ENCODE measurements at regions not wholly inside any gene's neighbourhood (a gene's known extent, or its start where the extent isn't known, plus 50 kb on each side); places are given as distances from the start of the nearest gene placed in this dataset.

DNA sequence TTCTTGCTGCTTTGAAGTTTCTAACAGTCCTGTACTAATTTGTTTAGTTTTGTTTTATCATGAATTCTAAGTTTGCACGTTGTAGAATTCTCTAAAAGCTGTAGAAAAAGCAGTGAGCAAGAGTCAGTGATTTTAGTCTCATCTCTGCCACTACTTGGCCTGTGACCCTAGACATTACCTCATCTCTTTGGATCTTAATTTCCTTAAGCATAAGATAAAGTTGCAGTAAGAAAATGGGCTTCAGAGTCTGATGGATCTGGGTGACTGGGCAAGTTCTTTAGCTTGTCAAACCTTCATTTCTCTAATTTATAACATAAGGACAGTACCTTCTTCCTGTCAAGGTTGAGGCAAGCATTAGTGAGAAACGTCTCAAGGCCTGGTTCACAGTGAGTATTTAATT is 247.9 kb downstream of the DMRT2 start:
- Histone ChIP-seq H3K27me3 (ENCODE audit: insufficient read depth, low read depth, low read length) (no peaks in the 10 kb centered on the region), H3K27ac (ENCODE audit: low read length) (no peak overlapping the region), H3K79me2 (replicated peaks; ENCODE audit: insufficient read depth, low read length) (no peaks in the 10 kb centered on the region), H3K36me3 (ENCODE audit: insufficient read depth, low read length) (no peaks in the 10 kb centered on the region), H3K4me2 (ENCODE audit: low read length) (no peak overlapping the region), H3K9ac (ENCODE audit: low read length) (no peak overlapping the region), H3K9me2 (ENCODE audit: insufficient read depth, low read length) (no peaks in the 10 kb centered on the region), H3K4me3 (ENCODE audit: low read length) (no peak overlapping the region), H3F3A (ENCODE audit: insufficient read depth, low read length, poor library complexity, severe bottlenecking) (no peaks in the 10 kb centered on the region), H4K20me1 (ENCODE audit: insufficient read depth) (no peaks in the 10 kb centered on the region), H3K9me3 (ENCODE audit: low read length) (no peaks in the 10 kb centered on the region), H2AFZ (ENCODE audit: low read depth, low read length) (no peak overlapping the region)
- TF ChIP-seq RAD21 (conservative IDR thresholded peaks at IDR 0.05) (no peak), TAF1 (IDR thresholded peaks at IDR 0.05; ENCODE audit: low read depth) (no peak)
- TF ChIP-seq, protein P1, sequence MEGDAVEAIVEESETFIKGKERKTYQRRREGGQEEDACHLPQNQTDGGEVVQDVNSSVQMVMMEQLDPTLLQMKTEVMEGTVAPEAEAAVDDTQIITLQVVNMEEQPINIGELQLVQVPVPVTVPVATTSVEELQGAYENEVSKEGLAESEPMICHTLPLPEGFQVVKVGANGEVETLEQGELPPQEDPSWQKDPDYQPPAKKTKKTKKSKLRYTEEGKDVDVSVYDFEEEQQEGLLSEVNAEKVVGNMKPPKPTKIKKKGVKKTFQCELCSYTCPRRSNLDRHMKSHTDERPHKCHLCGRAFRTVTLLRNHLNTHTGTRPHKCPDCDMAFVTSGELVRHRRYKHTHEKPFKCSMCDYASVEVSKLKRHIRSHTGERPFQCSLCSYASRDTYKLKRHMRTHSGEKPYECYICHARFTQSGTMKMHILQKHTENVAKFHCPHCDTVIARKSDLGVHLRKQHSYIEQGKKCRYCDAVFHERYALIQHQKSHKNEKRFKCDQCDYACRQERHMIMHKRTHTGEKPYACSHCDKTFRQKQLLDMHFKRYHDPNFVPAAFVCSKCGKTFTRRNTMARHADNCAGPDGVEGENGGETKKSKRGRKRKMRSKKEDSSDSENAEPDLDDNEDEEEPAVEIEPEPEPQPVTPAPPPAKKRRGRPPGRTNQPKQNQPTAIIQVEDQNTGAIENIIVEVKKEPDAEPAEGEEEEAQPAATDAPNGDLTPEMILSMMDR (IDR thresholded peaks at IDR 0.05; ENCODE audit: poor library complexity, severe bottlenecking): no peak

DNA sequence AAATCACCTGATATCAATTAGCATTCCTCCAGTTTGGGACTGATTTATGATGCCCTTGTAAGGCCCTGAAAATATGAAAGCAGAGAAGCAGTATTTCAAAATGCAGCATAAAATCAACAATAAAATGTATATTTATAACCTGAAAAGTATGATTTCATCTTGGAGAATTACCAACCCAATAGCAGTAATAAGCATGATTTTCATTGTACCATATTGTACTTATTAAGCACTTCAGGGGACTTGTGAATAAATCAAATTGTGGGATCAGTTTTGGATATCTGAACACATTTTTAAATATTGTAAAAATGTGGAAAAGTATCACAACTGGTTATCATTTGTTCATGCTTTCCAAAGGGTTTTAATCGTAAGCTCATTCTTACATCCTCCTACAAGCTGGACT is 250.8 kb downstream of the DMRT2 start:
- Histone ChIP-seq H3K4me2 (ENCODE audit: low read length) (no peak overlapping the region), H3K27ac (ENCODE audit: low read length) (no peak overlapping the region), H4K20me1 (ENCODE audit: insufficient read depth) (no peaks in the 10 kb centered on the region), H3K4me3 (ENCODE audit: low read length) (no peak overlapping the region), H3K9ac (ENCODE audit: low read length) (no peak overlapping the region), H3K27me3 (ENCODE audit: insufficient read depth, low read depth, low read length) (no peaks in the 10 kb centered on the region), H3F3A (ENCODE audit: insufficient read depth, low read length, poor library complexity, severe bottlenecking) (no peaks in the 10 kb centered on the region), H3K36me3 (ENCODE audit: insufficient read depth, low read length) (no peaks in the 10 kb centered on the region), H3K9me2 (ENCODE audit: insufficient read depth, low read length) (no peaks in the 10 kb centered on the region), H3K79me2 (replicated peaks; ENCODE audit: insufficient read depth, low read length) (no peaks in the 10 kb centered on the region), H3K9me3 (ENCODE audit: low read length) (no peaks in the 10 kb centered on the region), H2AFZ (ENCODE audit: low read depth, low read length) (no peak overlapping the region)
- TF ChIP-seq MXI1 (conservative IDR thresholded peaks at IDR 0.05; ENCODE audit: poor library complexity, severe bottlenecking): no peak
- TF ChIP-seq, protein P2, sequence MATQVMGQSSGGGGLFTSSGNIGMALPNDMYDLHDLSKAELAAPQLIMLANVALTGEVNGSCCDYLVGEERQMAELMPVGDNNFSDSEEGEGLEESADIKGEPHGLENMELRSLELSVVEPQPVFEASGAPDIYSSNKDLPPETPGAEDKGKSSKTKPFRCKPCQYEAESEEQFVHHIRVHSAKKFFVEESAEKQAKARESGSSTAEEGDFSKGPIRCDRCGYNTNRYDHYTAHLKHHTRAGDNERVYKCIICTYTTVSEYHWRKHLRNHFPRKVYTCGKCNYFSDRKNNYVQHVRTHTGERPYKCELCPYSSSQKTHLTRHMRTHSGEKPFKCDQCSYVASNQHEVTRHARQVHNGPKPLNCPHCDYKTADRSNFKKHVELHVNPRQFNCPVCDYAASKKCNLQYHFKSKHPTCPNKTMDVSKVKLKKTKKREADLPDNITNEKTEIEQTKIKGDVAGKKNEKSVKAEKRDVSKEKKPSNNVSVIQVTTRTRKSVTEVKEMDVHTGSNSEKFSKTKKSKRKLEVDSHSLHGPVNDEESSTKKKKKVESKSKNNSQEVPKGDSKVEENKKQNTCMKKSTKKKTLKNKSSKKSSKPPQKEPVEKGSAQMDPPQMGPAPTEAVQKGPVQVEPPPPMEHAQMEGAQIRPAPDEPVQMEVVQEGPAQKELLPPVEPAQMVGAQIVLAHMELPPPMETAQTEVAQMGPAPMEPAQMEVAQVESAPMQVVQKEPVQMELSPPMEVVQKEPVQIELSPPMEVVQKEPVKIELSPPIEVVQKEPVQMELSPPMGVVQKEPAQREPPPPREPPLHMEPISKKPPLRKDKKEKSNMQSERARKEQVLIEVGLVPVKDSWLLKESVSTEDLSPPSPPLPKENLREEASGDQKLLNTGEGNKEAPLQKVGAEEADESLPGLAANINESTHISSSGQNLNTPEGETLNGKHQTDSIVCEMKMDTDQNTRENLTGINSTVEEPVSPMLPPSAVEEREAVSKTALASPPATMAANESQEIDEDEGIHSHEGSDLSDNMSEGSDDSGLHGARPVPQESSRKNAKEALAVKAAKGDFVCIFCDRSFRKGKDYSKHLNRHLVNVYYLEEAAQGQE (IDR thresholded peaks at IDR 0.05; ENCODE audit: borderline replicate concordance): no peak

DNA sequence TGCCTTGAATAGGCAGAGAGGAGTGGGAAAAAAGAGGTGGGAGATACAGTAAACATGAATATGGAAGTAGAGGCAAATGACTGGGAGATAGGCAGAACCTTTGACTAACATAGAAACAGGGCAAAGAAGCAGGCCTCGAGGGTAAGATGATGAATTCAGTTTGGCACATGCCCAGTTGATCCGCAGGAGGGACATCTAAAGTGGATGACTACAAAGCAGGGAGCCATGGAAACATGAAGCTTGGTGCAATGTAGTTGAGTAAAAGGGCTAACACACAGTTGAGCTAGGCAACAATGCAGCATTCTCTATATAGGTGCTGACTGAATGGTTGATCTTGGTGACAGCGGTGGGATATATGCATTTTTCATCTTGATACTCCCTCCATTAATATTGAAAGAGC is 253.8 kb downstream of the DMRT2 start:
- Histone ChIP-seq H3K27me3 (ENCODE audit: insufficient read depth, low read depth, low read length) (no peaks in the 10 kb centered on the region), H3K79me2 (replicated peaks; ENCODE audit: insufficient read depth, low read length) (no peaks in the 10 kb centered on the region), H3K9ac (ENCODE audit: low read length) (no peak overlapping the region), H4K20me1 (ENCODE audit: insufficient read depth) (no peaks in the 10 kb centered on the region), H3F3A (ENCODE audit: insufficient read depth, low read length, poor library complexity, severe bottlenecking) (no peaks in the 10 kb centered on the region), H3K4me3 (ENCODE audit: low read length) (no peak overlapping the region), H3K4me2 (ENCODE audit: low read length) (no peak overlapping the region), H3K9me2 (ENCODE audit: insufficient read depth, low read length) (no peaks in the 10 kb centered on the region), H3K36me3 (ENCODE audit: insufficient read depth, low read length) (no peaks in the 10 kb centered on the region), H3K27ac (ENCODE audit: low read length) (no peak overlapping the region), H3K9me3 (ENCODE audit: low read length) (no peaks in the 10 kb centered on the region), H2AFZ (ENCODE audit: low read depth, low read length) (no peak overlapping the region)
- TF ChIP-seq POLR2AphosphoS5 (IDR thresholded peaks at IDR 0.05): no peak

Measured in neural cell (in vitro differentiated cells).